ENCODE measurements at regions not wholly inside any gene's neighbourhood (a gene's known extent, or its start where the extent isn't known, plus 50 kb on each side); places are given as distances from the start of the nearest gene placed in this dataset.
A peak's percentile ranks its signal among the peaks of the same experiment; 100 is the strongest.
"Not testable (repeated sequence)": the region's sequence is repeated elsewhere in the genome, so short reads cannot be mapped to it uniquely, and the experiment has no call there.

GRCh38 chr17:68097161-68097805 is 61.7 kb downstream of the KPNA2 start:
- Histone ChIP-seq H3K27me3 (ENCODE audit: control insufficient read depth in 1 of 2, insufficient read depth in 2 of 2, low read length in 2 of 2) (no peaks in the 10 kb centered on the region), H3K27ac (ENCODE audit: low read depth in 2 of 2, low read length in 1 of 2) (peak overlapping the region in 1 of 2 donors; percentile 16), H3K9me3 (ENCODE audit: control insufficient read depth in 2 of 2, insufficient read depth in 1 of 2, low read depth in 1 of 2, low read length in 1 of 2) (no peaks in the 10 kb centered on the region), H3K4me3 (ENCODE audit: low read depth in 1 of 2, low read length in 2 of 2) (no peak overlapping the region), H3K36me3 (ENCODE audit: control insufficient read depth in 2 of 2, insufficient read depth in 2 of 2, low read length in 1 of 2) (no peaks in the 10 kb centered on the region), H3K4me1 (ENCODE audit: control insufficient read depth in 2 of 2, insufficient read depth in 2 of 2, low read length in 1 of 2) (no peaks in the 10 kb centered on the region)
- WGBS, 2 donors, result 61% methylated on average over 9 of the region's 9 CpGs

GRCh38 chr17:68099341-68099753 is 63.8 kb downstream of the KPNA2 start:
- not testable (repeated sequence) for H3K4me1 ChIP-seq (ENCODE audit: control insufficient read depth in 2 of 2, insufficient read depth in 2 of 2, low read length in 1 of 2); H3K27ac ChIP-seq (ENCODE audit: low read depth in 2 of 2, low read length in 1 of 2); H3K4me3 ChIP-seq (ENCODE audit: low read depth in 1 of 2, low read length in 2 of 2); H3K36me3 ChIP-seq (ENCODE audit: control insufficient read depth in 2 of 2, insufficient read depth in 2 of 2, low read length in 1 of 2); H3K27me3 ChIP-seq (ENCODE audit: control insufficient read depth in 1 of 2, insufficient read depth in 2 of 2, low read length in 2 of 2); H3K9me3 ChIP-seq (ENCODE audit: control insufficient read depth in 2 of 2, insufficient read depth in 1 of 2, low read depth in 1 of 2, low read length in 1 of 2)
- WGBS, 2 donors, result 96 to 98% methylated on average over 13 to 29 of the region's 29 CpGs

- Histone ChIP-seq H3K27ac (ENCODE audit: low read depth in 2 of 2, low read length in 1 of 2) (no peak overlapping the region), H3K27me3 (ENCODE audit: control insufficient read depth in 1 of 2, insufficient read depth in 2 of 2, low read length in 2 of 2) (no peaks in the 10 kb centered on the region), H3K9me3 (ENCODE audit: control insufficient read depth in 2 of 2, insufficient read depth in 1 of 2, low read depth in 1 of 2, low read length in 1 of 2) (no peaks in the 10 kb centered on the region), H3K36me3 (ENCODE audit: control insufficient read depth in 2 of 2, insufficient read depth in 2 of 2, low read length in 1 of 2) (no peaks in the 10 kb centered on the region), H3K4me1 (ENCODE audit: control insufficient read depth in 2 of 2, insufficient read depth in 2 of 2, low read length in 1 of 2) (no peaks in the 10 kb centered on the region), H3K4me3 (ENCODE audit: low read depth in 1 of 2, low read length in 2 of 2) (no peak overlapping the region)
- whole genome bisulfite sequencing, 2 donors, result 87 to 90% methylated on average over 17 of the region's 17 CpGs
Observed at GRCh38 chr17:68100000-68100641, 64.6 kb downstream of the KPNA2 start.

- 3% methylated on average over 85 to 88 of the region's 88 CpGs for WGBS, 2 donors
- H3K27me3 ChIP-seq (ENCODE audit: control insufficient read depth in 1 of 2, insufficient read depth in 2 of 2, low read length in 2 of 2), result no peaks in the 10 kb centered on the region
Observed at GRCh38 chr17:68101075-68101986, 65.8 kb downstream of the KPNA2 start.

GRCh38 chr17:68101987-68102314 is 66.4 kb downstream of the KPNA2 start:
- H3K9me3 ChIP-seq (ENCODE audit: control insufficient read depth in 2 of 2, insufficient read depth in 1 of 2, low read depth in 1 of 2, low read length in 1 of 2), result no peaks in the 10 kb centered on the region
- no peaks in the 10 kb centered on the region for H3K36me3 ChIP-seq (ENCODE audit: control insufficient read depth in 2 of 2, insufficient read depth in 2 of 2, low read length in 1 of 2)
- peak overlapping the region; percentile 85 to 88 for H3K27ac ChIP-seq (ENCODE audit: low read depth in 2 of 2, low read length in 1 of 2)
- H3K4me1 ChIP-seq (ENCODE audit: control insufficient read depth in 2 of 2, insufficient read depth in 2 of 2, low read length in 1 of 2), result no peaks in the 10 kb centered on the region
- 0 to 1% methylated on average over 19 of the region's 20 CpGs for WGBS, 2 donors
- peak overlapping the region; percentile 93 to 96 for H3K4me3 ChIP-seq (ENCODE audit: low read depth in 1 of 2, low read length in 2 of 2)
- no peaks in the 10 kb centered on the region for H3K27me3 ChIP-seq (ENCODE audit: control insufficient read depth in 1 of 2, insufficient read depth in 2 of 2, low read length in 2 of 2)

More at GRCh38 chr17:68101075-68101986, 65.8 kb downstream of the KPNA2 start:
- no peaks in the 10 kb centered on the region for H3K4me1 ChIP-seq (ENCODE audit: control insufficient read depth in 2 of 2, insufficient read depth in 2 of 2, low read length in 1 of 2)
- H3K36me3 ChIP-seq (ENCODE audit: control insufficient read depth in 2 of 2, insufficient read depth in 2 of 2, low read length in 1 of 2), result no peaks in the 10 kb centered on the region
- H3K27ac ChIP-seq (ENCODE audit: low read depth in 2 of 2, low read length in 1 of 2), result peak overlapping the region; percentile 85 to 88
- no peaks in the 10 kb centered on the region for H3K9me3 ChIP-seq (ENCODE audit: control insufficient read depth in 2 of 2, insufficient read depth in 1 of 2, low read depth in 1 of 2, low read length in 1 of 2)
- H3K4me3 ChIP-seq (ENCODE audit: low read depth in 1 of 2, low read length in 2 of 2), result peak overlapping the region; percentile 93 to 96

GRCh38 chr17:68102318-68102758 is 66.8 kb downstream of the KPNA2 start:
- Histone ChIP-seq H3K9me3 (ENCODE audit: control insufficient read depth in 2 of 2, insufficient read depth in 1 of 2, low read depth in 1 of 2, low read length in 1 of 2) (no peaks in the 10 kb centered on the region), H3K4me1 (ENCODE audit: control insufficient read depth in 2 of 2, insufficient read depth in 2 of 2, low read length in 1 of 2) (no peaks in the 10 kb centered on the region), H3K27ac (ENCODE audit: low read depth in 2 of 2, low read length in 1 of 2) (peak overlapping the region in 1 of 2 donors; percentile 55), H3K4me3 (ENCODE audit: low read depth in 1 of 2, low read length in 2 of 2) (peak overlapping the region; percentile 93 to 96), H3K27me3 (ENCODE audit: control insufficient read depth in 1 of 2, insufficient read depth in 2 of 2, low read length in 2 of 2) (no peaks in the 10 kb centered on the region), H3K36me3 (ENCODE audit: control insufficient read depth in 2 of 2, insufficient read depth in 2 of 2, low read length in 1 of 2) (no peaks in the 10 kb centered on the region)
- 2 to 3% methylated on average over 21 of the region's 21 CpGs for WGBS, 2 donors

- no peak overlapping the region for H3K27ac ChIP-seq (ENCODE audit: low read depth in 2 of 2, low read length in 1 of 2)
- peak overlapping the region in 1 of 2 donors; percentile 96 for H3K4me3 ChIP-seq (ENCODE audit: low read depth in 1 of 2, low read length in 2 of 2)
- H3K4me1 ChIP-seq (ENCODE audit: control insufficient read depth in 2 of 2, insufficient read depth in 2 of 2, low read length in 1 of 2), result no peaks in the 10 kb centered on the region
- no peaks in the 10 kb centered on the region for H3K9me3 ChIP-seq (ENCODE audit: control insufficient read depth in 2 of 2, insufficient read depth in 1 of 2, low read depth in 1 of 2, low read length in 1 of 2)
- H3K36me3 ChIP-seq (ENCODE audit: control insufficient read depth in 2 of 2, insufficient read depth in 2 of 2, low read length in 1 of 2), result no peaks in the 10 kb centered on the region
- H3K27me3 ChIP-seq (ENCODE audit: control insufficient read depth in 1 of 2, insufficient read depth in 2 of 2, low read length in 2 of 2), result no peaks in the 10 kb centered on the region
Observed at GRCh38 chr17:68103148-68103547, 67.6 kb downstream of the KPNA2 start.

- no peaks in the 10 kb centered on the region for H3K27me3 ChIP-seq (ENCODE audit: control insufficient read depth in 1 of 2, insufficient read depth in 2 of 2, low read length in 2 of 2)
- H3K4me1 ChIP-seq (ENCODE audit: control insufficient read depth in 2 of 2, insufficient read depth in 2 of 2, low read length in 1 of 2), result no peaks in the 10 kb centered on the region
- H3K4me3 ChIP-seq (ENCODE audit: low read depth in 1 of 2, low read length in 2 of 2), result no peak overlapping the region
- no peaks in the 10 kb centered on the region for H3K9me3 ChIP-seq (ENCODE audit: control insufficient read depth in 2 of 2, insufficient read depth in 1 of 2, low read depth in 1 of 2, low read length in 1 of 2)
- WGBS, 2 donors, result 97 to 98% methylated on average over 2 of the region's 2 CpGs
- H3K36me3 ChIP-seq (ENCODE audit: control insufficient read depth in 2 of 2, insufficient read depth in 2 of 2, low read length in 1 of 2), result no peaks in the 10 kb centered on the region
- no peak overlapping the region for H3K27ac ChIP-seq (ENCODE audit: low read depth in 2 of 2, low read length in 1 of 2)
Observed at GRCh38 chr17:68106085-68106484, 70.5 kb downstream of the KPNA2 start.

GRCh38 chr17:68107373-68107772 is 71.8 kb downstream of the KPNA2 start:
- no peak overlapping the region for H3K27ac ChIP-seq (ENCODE audit: low read depth in 2 of 2, low read length in 1 of 2)
- WGBS, 2 donors, result 48 to 62% methylated on average over 4 of the region's 4 CpGs
- H3K4me1 ChIP-seq (ENCODE audit: control insufficient read depth in 2 of 2, insufficient read depth in 2 of 2, low read length in 1 of 2), result no peaks in the 10 kb centered on the region

More at GRCh38 chr17:68107373-68107772, 71.8 kb downstream of the KPNA2 start:
- Histone ChIP-seq H3K9me3 (ENCODE audit: control insufficient read depth in 2 of 2, insufficient read depth in 1 of 2, low read depth in 1 of 2, low read length in 1 of 2) (no peaks in the 10 kb centered on the region), H3K36me3 (ENCODE audit: control insufficient read depth in 2 of 2, insufficient read depth in 2 of 2, low read length in 1 of 2) (no peaks in the 10 kb centered on the region), H3K4me3 (ENCODE audit: low read depth in 1 of 2, low read length in 2 of 2) (no peak overlapping the region), H3K27me3 (ENCODE audit: control insufficient read depth in 1 of 2, insufficient read depth in 2 of 2, low read length in 2 of 2) (no peaks in the 10 kb centered on the region)

Data from esophagus (tissue), 2 donors.